GM23338 (cell line): ENCODE measurements at regions not wholly inside any gene's neighbourhood (a gene's known extent, or its start where the extent isn't known, plus 50 kb on each side); places are given as distances from the start of the nearest gene placed in this dataset.
"Not testable (repeated sequence)": the region's sequence is repeated elsewhere in the genome, so short reads cannot be mapped to it uniquely, and the experiment has no call there.

Experiments used
- ATAC-seq: fragments of 200-7000 bp; cut with Tn5 transposase; 3 replicates; pipeline ENCODE4 v1.9.1; 2020
- DNase-seq: peaks from one replicate; pipeline ENCODE4 v3.0.0-alpha.2; 2015; ENCODE audit warnings: low spot score
- H2AFZ ChIP-seq: fragments of 200-600 bp; sonication (generic); 2 replicates; pipeline ENCODE4 v1.8.0; 2016; ENCODE audit warnings: antibody characterized with exemption, mild to moderate bottlenecking, moderate library complexity
- H3F3A ChIP-seq: fragments of 200-600 bp; sonication (generic); replicated peaks from 2 replicates; pipeline ENCODE4 v1.8.0; 2017; ENCODE audit warnings: antibody characterized with exemption, mixed run types, low read depth
- H3K27ac ChIP-seq: fragments of 200-600 bp; sonication (generic); 2 replicates; pipeline ENCODE4 v1.6.1; 2016; ENCODE audit warnings: low read depth
- H3K27me3 ChIP-seq: fragments of 200-600 bp; sonication (generic); 2 replicates; pipeline ENCODE4 v1.8.0; 2016; ENCODE audit warnings: mild to moderate bottlenecking, mixed run types, moderate library complexity; ENCODE audit not compliant: insufficient read depth
- H3K36me3 ChIP-seq: fragments of 200-600 bp; sonication (generic); 2 replicates; pipeline ENCODE4 v1.8.0; 2016; ENCODE audit warnings: mild to moderate bottlenecking; ENCODE audit not compliant: insufficient read depth
- H3K4me1 ChIP-seq: fragments of 200-600 bp; sonication (generic); 2 replicates; pipeline ENCODE4 v1.8.0; 2016; ENCODE audit warnings: mild to moderate bottlenecking, moderate library complexity; ENCODE audit not compliant: insufficient read depth
- H3K4me2 ChIP-seq: fragments of 200-600 bp; sonication (generic); 2 replicates; pipeline ENCODE4 v1.7.1; 2017; ENCODE audit warnings: mixed run types
- H3K4me3 ChIP-seq: fragments of 200-600 bp; sonication (generic); 2 replicates; pipeline ENCODE4 v1.6.1; 2016; ENCODE audit warnings: mixed run types
- H3K79me2 ChIP-seq: fragments of 200-600 bp; sonication (generic); replicated peaks from 2 replicates; pipeline ENCODE4 v1.8.0; 2017; ENCODE audit warnings: mild to moderate bottlenecking; ENCODE audit not compliant: insufficient read depth
- H3K9me2 ChIP-seq: fragments of 200-600 bp; sonication (generic); 2 replicates; pipeline ENCODE4 v1.8.0; 2017; ENCODE audit not compliant: insufficient read depth
- H4K20me1 ChIP-seq: fragments of 200-600 bp; sonication (generic); replicated peaks from 2 replicates; pipeline ENCODE4 v1.8.0; 2017; ENCODE audit warnings: mild to moderate bottlenecking; ENCODE audit not compliant: insufficient read depth
- H3K27ac Mint-ChIP-seq: 2 replicates; pipeline ENCODE4 v1.8.0; 2020; ENCODE audit warnings: inconsistent platforms, mild to moderate bottlenecking, moderate library complexity, mixed read lengths
- H3K27me3 Mint-ChIP-seq: 3 replicates; pipeline ENCODE4 v1.8.0; 2022; ENCODE audit warnings: low read depth, mild to moderate bottlenecking, moderate library complexity, mixed read lengths, inconsistent platforms; ENCODE audit not compliant: insufficient read depth, poor library complexity
- H3K36me3 Mint-ChIP-seq: 3 replicates; pipeline ENCODE4 v1.8.0; 2021; ENCODE audit warnings: low read depth, mild to moderate bottlenecking, inconsistent platforms, moderate library complexity, mixed read lengths
- H3K4me1 Mint-ChIP-seq: 3 replicates; pipeline ENCODE4 v1.8.0; 2020; ENCODE audit warnings: mild to moderate bottlenecking, inconsistent platforms, mixed read lengths
- H3K4me3 Mint-ChIP-seq: 3 replicates; pipeline ENCODE4 v1.8.0; 2021; ENCODE audit warnings: moderate library complexity, mild to moderate bottlenecking, inconsistent platforms, mixed read lengths
- H3K9me3 Mint-ChIP-seq: 3 replicates; pipeline ENCODE4 v1.8.0; 2020; ENCODE audit warnings: moderate library complexity, mild to moderate bottlenecking, inconsistent platforms, mixed read lengths
- CTCF ChIP-seq, 2 experiments: fragments of 200-600 bp in 1 of 2; sonication (generic) in 1 of 2; conservative IDR thresholded peaks; 2 replicates each; pipeline versions ENCODE4 v1.5.1 to v1.6.1; 2016 to 2017; ENCODE audit warnings: antibody characterized with exemption in 2 of 2, low read depth in 2 of 2, mild to moderate bottlenecking in 2 of 2, moderate library complexity in 1 of 2
- NANOG ChIP-seq: IDR thresholded peaks from 2 replicates; pipeline ENCODE4 v1.6.1; 2016; ENCODE audit warnings: antibody characterized with exemption, borderline replicate concordance
- ZNF114 ChIP-seq: fragments of 250-450 bp; sonication (Bioruptor Pico); IDR thresholded peaks from 2 replicates; pipeline ENCODE4 v1.5.0; 2020; ENCODE audit warnings: mild to moderate bottlenecking, moderate library complexity
- ZNF462 ChIP-seq: fragments of 250-450 bp; sonication (Bioruptor Pico); IDR thresholded peaks from 2 replicates; pipeline ENCODE4 v1.5.0; 2020; ENCODE audit warnings: mild to moderate bottlenecking, moderate library complexity

- TF ChIP-seq ZNF114 (CRISPR knock-in tag) (no peak), ZNF462 (CRISPR knock-in tag) (no peak), CTCF (conservative IDR thresholded peaks at IDR 0.05; ENCODE audit: low read depth in 2 of 2) (no peak), NANOG (no peak)
These were observed 214.8 kb downstream of the TBC1D2B start (continued) for GRCh38 chr15:77862651-77863104.

- DNase-seq, H3K9me2 ChIP-seq, H3K4me3 ChIP-seq, H3K27me3 ChIP-seq, H3K27ac ChIP-seq, H3F3A ChIP-seq, H2AFZ ChIP-seq, H3K9me3 Mint-ChIP-seq, H3K4me2 ChIP-seq, H3K27ac Mint-ChIP-seq, H3K36me3 ChIP-seq, ATAC-seq, H3K4me1 ChIP-seq, H3K36me3 Mint-ChIP-seq, H3K4me3 Mint-ChIP-seq, H4K20me1 ChIP-seq, H3K79me2 ChIP-seq: not testable (repeated sequence)
- peaks cover 25% of the 10 kb centered on the region for H3K27me3 Mint-ChIP-seq
- peaks cover 31% of the 10 kb centered on the region for H3K4me1 Mint-ChIP-seq
These were observed 215.4 kb downstream of the TBC1D2B start for GRCh38 chr15:77861997-77862635.
